GM19452 (cell line): ENCODE measurements at regions not wholly inside any gene's neighbourhood (a gene's known extent, or its start where the extent isn't known, plus 50 kb on each side); places are given as distances from the start of the nearest gene placed in this dataset.

Experiments
- ATAC-seq: cut with Tn5 transposase; IDR thresholded peaks from one replicate; pipeline ENCODE4 v1.9.1; 2021; ENCODE audit not compliant: unreplicated experiment

DNA sequence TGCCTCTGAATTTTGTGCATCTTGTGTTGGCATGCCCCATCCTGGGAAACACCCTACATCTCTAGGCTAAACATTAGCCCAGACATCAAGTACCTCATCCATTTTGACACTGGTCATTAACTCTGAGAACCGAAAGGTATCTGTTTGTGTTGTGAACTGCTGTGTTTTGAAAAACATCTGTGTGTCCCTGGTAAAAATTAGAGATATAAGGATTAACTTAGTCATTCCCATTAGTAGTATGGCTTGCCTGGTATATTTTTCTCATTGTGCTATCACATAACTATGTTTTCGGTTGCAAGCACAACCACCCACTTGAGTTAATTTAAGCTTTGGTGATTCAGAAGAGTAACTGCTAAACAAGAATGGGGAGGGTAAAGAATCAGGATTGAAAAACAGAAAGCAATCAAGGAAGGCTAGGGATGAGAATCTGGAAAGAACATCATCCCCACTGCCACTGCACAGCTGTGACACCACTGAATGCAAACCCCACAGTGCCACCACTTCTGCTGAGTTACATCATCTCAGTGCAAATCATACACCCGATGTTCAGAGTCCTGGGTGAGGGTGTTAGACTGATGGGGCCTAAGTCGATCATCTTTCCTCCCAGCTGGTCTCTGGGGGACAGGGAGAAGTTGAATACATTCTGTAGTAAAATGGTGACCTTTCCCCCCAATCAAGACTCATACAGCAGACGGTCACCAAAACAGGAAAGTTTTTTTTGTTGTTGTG is 234.0 kb downstream of the EPHA4 start:
- peak; percentile 61 for ATAC-seq

DNA sequence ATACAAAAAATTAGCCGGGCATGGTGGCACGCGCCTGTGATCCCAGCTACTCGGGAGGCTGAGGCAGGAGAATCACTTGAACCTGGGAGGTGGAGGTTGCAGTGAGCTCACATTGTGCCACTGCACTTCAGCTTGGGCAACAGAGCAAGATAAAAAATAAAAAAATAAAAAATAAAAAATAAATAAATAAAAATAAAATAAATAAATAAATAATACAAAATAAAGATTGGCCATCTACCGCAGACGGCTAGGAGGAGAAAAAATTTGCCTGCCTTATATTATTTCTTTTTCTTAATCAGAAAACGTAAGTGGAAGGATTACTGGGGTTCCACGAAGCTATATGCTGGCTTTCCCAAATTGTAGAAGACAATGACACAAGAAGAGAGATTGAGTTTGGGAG is 229.7 kb downstream of the EPHA4 start:
- ATAC-seq = no peak

DNA sequence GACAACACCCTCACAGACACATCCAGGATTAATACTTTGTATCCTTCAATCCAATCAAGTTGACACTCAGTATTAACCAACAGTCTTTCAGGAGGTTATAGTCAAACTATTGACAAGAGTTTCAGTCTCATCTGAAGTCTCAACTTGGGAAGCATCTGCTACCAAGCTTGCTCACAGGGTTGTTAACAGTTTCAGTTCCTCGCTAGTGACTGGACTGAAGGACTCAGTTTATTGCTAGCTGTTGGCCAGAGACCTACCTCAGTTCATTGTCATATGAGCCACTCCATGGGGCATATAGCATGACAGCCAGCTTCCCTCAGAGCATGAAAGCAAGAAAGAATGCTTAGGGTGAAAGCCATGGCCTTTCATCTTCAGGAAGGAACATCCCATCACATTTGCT is 228.6 kb downstream of the EPHA4 start:
- ATAC-seq = no peak

DNA sequence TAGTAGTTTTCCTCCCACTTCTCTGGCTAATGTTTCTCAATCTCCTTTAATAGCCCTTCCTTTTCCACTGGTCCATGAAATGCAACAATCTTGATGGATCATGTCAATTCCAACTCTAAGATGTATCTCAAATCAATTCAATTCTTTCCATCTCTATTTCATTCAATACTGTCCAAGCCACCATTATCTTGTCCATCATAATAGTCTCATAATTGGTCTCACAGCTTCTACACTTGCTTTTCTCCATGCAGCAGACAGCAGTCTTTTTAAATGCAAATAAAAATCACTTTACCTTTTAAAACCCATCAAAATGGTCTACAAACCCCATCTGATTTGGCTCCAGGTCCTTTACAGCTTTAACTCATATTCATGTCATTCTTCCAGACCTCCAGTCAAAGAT is 226.6 kb downstream of the EPHA4 start:
- ATAC-seq = no peak

DNA sequence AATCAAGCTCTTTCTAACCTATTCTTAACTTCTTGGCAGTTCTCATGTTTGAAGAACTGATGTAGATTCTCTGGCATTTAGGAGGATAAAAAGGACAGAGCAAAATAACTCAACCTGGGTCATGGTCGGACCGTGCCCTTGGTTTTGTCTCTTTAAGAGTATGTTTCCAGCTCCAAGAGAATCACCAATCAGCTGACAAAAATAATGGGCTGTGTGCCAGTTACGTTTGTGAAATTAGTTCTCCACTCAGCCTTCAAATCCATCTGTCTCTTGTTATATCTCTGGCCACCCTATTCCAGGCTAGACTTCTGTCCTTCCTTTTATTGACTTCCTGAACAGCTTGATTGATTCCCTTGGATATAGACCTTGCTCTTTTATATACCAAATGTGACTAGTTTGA is 225.7 kb downstream of the EPHA4 start:
- ATAC-seq = no peak

DNA sequence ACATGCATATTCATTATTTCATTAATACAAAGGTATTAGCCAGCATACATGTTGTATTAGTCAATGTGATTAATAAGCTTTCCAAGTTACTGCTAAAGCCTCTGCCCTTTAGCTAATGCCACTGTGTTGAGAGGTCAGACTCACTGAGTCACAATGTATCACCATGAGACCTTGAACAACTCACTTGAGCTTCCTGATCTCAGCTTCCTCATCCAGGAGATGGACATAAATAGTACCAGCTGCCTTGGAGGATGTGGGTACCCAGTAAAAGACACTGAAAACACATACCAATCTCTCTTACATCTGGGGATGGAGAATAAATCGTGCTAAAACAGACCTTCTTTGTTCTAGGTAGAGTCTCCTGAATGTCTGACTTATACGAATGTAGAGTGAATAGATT is 224.6 kb downstream of the EPHA4 start:
- no peak for ATAC-seq

DNA sequence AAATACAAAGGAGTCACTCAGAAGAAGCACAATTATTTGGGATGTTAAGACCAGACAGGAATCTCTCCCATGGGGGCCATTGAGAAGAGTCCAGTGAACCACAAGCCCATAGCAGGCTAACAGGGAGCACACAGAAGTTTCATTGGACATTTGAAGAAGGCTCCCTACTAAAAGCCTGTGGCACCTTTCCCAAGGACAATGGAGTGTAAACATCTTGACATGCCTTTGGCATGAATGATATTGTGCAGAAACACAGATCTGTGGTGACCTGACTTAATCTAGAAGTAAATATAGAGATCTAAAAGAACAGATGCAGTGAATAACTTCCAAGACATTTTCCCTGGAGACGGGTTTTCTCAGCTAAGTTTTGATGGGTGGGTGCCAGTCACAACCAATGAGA is 221.5 kb downstream of the EPHA4 start:
- ATAC-seq = no peak

DNA sequence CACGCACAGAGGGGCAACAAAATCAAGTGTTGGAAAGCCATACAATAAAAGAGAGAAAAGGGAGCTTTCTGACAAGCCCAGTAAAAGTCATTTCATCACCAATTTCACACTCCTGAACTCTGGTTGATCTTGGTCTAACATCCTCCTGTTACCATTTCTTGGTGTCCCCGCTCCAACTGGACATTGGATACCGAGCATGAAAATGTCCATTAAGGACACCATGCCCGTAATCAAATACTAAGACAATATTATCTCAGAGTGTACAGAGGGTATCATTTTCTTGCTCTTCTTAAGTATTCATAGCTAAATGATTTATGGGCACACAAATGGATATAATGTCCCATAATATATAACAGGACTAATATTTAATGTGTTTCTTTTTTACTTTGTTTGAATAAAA is 218.9 kb downstream of the EPHA4 start:
- ATAC-seq = no peak

DNA sequence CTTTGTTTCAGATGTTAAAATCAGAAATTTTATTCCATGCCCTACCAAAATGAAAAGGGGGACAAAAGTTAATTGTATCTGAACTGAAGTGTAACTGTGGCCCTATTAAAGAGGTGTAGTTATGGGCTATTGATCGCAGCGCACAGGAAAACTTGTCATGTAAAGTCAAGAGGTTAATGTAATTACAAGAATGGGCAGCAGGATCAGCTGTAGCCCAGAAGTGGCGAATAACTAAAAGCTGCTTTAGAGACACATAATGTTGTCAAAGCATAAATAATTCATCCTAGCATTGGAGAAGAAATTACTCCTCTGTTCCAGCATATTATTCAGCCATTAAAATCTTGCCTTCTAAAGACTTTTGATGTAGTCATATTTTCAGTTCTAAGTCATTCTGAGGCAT is 211.8 kb downstream of the EPHA4 start:
- ATAC-seq = no peak

DNA sequence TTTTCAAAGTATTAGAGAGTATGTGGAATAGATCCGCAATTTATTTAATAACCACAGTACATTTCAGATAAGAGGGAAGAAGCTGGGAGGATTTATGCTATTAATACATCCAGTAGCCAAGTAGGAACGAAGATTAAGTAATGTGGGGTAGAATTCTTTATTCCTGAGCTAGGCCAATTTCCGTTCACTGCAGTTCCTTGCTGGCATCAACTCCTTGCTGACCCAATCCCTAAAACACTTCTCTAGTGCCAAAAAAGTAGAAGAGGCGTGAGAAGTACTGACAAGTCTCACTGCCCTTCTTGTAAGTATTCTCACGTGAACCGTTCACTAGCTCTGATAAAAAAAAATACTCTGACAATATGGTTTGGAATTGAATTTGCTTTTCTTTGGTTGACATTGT is 211.4 kb downstream of the EPHA4 start:
- no peak for ATAC-seq

DNA sequence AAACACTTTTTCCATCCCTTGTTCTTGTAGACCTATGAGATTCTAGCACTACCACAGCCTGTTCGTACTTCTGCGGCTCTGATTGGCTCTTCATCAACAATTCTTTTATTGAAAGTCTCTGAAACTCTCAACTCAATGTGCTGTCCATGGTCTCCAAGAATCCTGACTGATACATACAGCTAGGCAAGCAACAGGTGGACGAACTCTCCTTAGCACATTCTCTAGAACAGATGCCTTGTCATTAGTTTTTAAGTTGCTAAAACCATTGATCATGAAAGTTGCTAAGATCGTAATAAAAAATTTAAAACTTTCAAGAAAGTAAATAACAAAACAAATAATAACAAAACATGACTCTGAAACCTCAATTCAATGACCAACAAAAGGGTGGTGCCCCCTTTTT is 210.5 kb downstream of the EPHA4 start:
- no peak for ATAC-seq

DNA sequence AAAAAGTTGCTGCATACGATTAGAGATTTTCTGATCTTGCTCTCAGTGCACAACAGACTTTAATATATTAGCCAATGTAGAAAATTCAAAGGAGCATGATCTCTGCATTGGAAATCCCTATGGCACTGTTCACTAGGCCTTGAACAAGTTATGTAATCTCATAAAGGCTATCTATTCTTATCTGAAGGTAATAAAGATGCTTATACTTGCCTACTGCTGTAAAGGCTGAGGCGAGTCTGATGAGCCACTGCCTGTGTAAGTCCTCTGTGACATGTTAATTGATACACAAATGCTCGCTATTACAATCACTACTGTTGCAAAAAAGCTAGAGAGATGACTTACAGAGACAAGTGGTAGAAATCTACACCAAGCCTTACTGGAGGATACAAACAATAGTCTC is 207.4 kb downstream of the EPHA4 start:
- ATAC-seq = no peak
